Body of pancreas (tissue), 4 donors: ENCODE measurements at regions not wholly inside any gene's neighbourhood (a gene's known extent, or its start where the extent isn't known, plus 50 kb on each side); places are given as distances from the start of the nearest gene placed in this dataset.

ENCODE experiments used
- POLR2A ChIP-seq, 3 donors: fragments of 450-650 bp; IDR thresholded peaks; one replicate each; pipeline ENCODE4 v1.6.1; 2016; ENCODE audit warnings: antibody characterized with exemption in 3 of 3, mild to moderate bottlenecking in 2 of 3
- TF ChIP-seq, protein P1 (sequence below), 7 experiments: fragments of 450-650 bp in 4 of 7; fragments of 200-600 bp in 3 of 7; sonication (generic) in 3 of 7; IDR thresholded peaks; one replicate each; pipeline ENCODE4 v1.5.1; 2016 to 2019; ENCODE audit warnings: antibody characterized with exemption in 7 of 7

DNA sequence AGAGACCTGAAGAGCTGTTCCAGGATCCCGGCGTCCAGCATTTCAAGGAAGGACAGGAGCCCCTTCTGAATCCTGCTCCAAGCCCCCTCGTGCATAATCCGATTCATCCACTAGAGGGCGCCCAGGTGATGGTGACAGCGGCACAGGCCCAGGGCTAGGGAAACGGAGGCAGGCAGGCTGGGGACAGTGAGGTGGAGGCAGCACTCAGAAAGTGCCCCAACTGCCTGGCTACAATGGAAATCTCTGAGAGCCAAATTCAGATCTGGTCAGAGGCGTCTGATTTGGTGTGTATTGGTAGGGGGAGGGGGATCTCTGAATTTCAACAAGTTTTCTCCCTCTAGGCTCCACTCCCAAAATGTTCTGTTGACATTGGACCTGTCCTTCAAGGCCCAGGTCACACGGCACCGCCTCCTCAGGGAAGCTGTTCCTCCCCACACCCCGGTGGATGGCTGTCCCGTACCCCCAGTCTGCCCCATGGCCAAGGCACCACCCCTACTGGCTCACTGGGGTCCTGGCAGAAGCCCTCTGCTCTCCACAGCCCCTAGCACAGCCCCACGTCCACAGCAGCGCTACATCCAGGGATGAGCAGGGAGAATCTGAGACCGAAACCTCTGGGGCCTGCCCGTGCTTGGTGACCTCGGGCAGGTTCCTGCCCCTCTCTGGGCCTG, 142.9 kb downstream of the CRYBB2 start:
- TF ChIP-seq, protein P1, sequence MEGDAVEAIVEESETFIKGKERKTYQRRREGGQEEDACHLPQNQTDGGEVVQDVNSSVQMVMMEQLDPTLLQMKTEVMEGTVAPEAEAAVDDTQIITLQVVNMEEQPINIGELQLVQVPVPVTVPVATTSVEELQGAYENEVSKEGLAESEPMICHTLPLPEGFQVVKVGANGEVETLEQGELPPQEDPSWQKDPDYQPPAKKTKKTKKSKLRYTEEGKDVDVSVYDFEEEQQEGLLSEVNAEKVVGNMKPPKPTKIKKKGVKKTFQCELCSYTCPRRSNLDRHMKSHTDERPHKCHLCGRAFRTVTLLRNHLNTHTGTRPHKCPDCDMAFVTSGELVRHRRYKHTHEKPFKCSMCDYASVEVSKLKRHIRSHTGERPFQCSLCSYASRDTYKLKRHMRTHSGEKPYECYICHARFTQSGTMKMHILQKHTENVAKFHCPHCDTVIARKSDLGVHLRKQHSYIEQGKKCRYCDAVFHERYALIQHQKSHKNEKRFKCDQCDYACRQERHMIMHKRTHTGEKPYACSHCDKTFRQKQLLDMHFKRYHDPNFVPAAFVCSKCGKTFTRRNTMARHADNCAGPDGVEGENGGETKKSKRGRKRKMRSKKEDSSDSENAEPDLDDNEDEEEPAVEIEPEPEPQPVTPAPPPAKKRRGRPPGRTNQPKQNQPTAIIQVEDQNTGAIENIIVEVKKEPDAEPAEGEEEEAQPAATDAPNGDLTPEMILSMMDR (IDR thresholded peaks at IDR 0.05): peak; percentile 63 to 95 (median 72)
- TF ChIP-seq POLR2A (IDR thresholded peaks at IDR 0.05): no peak
